ENCODE measurements at regions not wholly inside any gene's neighbourhood (a gene's known extent, or its start where the extent isn't known, plus 50 kb on each side); places are given as distances from the start of the nearest gene placed in this dataset.

DNA sequence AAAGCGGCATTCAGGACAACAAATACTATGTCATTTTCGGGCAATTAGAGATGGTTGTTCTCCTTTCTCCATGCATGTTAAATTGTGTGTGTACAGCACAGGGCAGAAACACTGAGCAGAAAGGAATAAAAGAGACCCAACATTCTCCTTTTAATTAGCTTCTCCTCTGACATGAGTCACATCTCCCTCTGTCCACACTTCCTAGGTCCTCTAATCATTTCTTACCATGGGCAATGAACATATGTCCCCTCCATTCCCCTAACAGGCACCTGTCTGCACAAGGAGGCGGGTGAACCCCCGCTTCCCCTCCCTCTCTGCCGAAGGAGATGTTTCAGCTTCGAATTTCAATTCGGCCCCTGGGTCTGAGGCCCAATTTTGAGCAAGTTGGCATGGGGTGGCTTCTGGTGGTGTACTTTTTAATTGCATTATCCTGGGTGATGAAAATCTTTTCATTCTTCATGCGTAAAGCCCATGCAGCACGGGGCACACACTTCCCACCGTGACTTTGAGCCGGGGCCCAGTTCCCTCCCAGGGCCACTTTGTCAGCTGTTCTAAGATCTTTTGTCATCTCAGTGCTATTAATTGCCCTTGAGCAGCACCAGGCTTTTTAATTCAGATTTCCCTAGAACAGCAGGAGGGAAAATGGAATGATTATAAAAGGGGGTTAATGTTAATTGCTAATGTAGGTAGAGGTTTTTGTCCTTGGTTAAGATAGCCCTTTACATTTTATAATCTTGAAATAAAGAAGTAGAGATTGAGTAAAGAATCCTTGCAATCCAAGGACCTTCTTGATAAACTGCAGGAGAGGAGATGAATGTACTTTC is 219.5 kb upstream of the NRP1 start:
- TF ChIP-seq, protein P1, sequence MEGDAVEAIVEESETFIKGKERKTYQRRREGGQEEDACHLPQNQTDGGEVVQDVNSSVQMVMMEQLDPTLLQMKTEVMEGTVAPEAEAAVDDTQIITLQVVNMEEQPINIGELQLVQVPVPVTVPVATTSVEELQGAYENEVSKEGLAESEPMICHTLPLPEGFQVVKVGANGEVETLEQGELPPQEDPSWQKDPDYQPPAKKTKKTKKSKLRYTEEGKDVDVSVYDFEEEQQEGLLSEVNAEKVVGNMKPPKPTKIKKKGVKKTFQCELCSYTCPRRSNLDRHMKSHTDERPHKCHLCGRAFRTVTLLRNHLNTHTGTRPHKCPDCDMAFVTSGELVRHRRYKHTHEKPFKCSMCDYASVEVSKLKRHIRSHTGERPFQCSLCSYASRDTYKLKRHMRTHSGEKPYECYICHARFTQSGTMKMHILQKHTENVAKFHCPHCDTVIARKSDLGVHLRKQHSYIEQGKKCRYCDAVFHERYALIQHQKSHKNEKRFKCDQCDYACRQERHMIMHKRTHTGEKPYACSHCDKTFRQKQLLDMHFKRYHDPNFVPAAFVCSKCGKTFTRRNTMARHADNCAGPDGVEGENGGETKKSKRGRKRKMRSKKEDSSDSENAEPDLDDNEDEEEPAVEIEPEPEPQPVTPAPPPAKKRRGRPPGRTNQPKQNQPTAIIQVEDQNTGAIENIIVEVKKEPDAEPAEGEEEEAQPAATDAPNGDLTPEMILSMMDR (conservative IDR thresholded peaks at IDR 0.05; ENCODE audit: low read depth, low read length): no peak
- no peak for TF ChIP-seq EZH2 (IDR thresholded peaks at IDR 0.05; ENCODE audit: borderline replicate concordance, low read depth, low read length, poor library complexity, severe bottlenecking)
